KMS-11 (cell line): ENCODE measurements at regions not wholly inside any gene's neighbourhood (a gene's known extent, or its start where the extent isn't known, plus 50 kb on each side); places are given as distances from the start of the nearest gene placed in this dataset.

Source experiments
- H2AFZ ChIP-seq: fragments of 200-600 bp; sonication (generic); 2 replicates; pipeline ENCODE4 v1.6.1; 2016; ENCODE audit warnings: antibody characterized with exemption, mixed run types, low read depth
- H3K27ac ChIP-seq: fragments of 200-600 bp; sonication (generic); 2 replicates; pipeline ENCODE4 v1.6.1; 2016; ENCODE audit warnings: mild to moderate bottlenecking, mixed run types
- H3K27me3 ChIP-seq: fragments of 200-600 bp; sonication (generic); 2 replicates; pipeline ENCODE4 v1.6.1; 2017; ENCODE audit warnings: mild to moderate bottlenecking, low read depth, mixed run types, moderate library complexity; ENCODE audit not compliant: insufficient read depth
- H3K36me3 ChIP-seq: fragments of 200-600 bp; sonication (generic); 2 replicates; pipeline ENCODE4 v1.6.1; 2017; ENCODE audit warnings: mild to moderate bottlenecking, mixed run types; ENCODE audit not compliant: insufficient read depth
- H3K4me1 ChIP-seq: fragments of 200-600 bp; sonication (generic); 2 replicates; pipeline ENCODE4 v1.6.1; 2016; ENCODE audit warnings: mild to moderate bottlenecking, low read depth, mixed run types; ENCODE audit not compliant: poor library complexity, severe bottlenecking
- H3K4me2 ChIP-seq: fragments of 200-600 bp; sonication (generic); 2 replicates; pipeline ENCODE4 v1.7.0; 2016; ENCODE audit warnings: mild to moderate bottlenecking, mixed run types
- H3K4me3 ChIP-seq: fragments of 200-600 bp; sonication (generic); IDR thresholded peaks from 2 replicates; pipeline ENCODE4 v1.6.1; 2017; ENCODE audit warnings: low read depth, low read length, mixed read lengths; ENCODE audit not compliant: insufficient read depth
- H3K79me2 ChIP-seq: fragments of 200-600 bp; sonication (generic); 2 replicates; pipeline ENCODE4 v1.6.1; 2016; ENCODE audit warnings: low read depth, mixed run types; ENCODE audit not compliant: insufficient read depth
- H3K9ac ChIP-seq: fragments of 200-600 bp; sonication (generic); 2 replicates; pipeline ENCODE4 v1.6.1; 2016; ENCODE audit warnings: mild to moderate bottlenecking, mixed run types
- H4K20me1 ChIP-seq: fragments of 200-600 bp; sonication (generic); 2 replicates; pipeline ENCODE4 v1.6.1; 2016; ENCODE audit warnings: mild to moderate bottlenecking, mixed run types; ENCODE audit not compliant: insufficient read depth
- CTCF ChIP-seq: fragments of 200-600 bp; sonication (generic); conservative IDR thresholded peaks from 2 replicates; pipeline ENCODE4 v1.6.1; 2017; ENCODE audit warnings: low read depth, mild to moderate bottlenecking, antibody characterized with exemption, low read length, moderate library complexity, mixed read lengths

- no peak overlapping the region for H3K4me3 ChIP-seq
- no peaks in the 10 kb centered on the region for H3K79me2 ChIP-seq
- no peak overlapping the region for H3K9ac ChIP-seq
- H2AFZ ChIP-seq: no peak overlapping the region
- no peaks in the 10 kb centered on the region for H3K4me1 ChIP-seq
- no peak for TF ChIP-seq CTCF
- H3K27me3 ChIP-seq: no peaks in the 10 kb centered on the region
- no peak overlapping the region for H3K27ac ChIP-seq
- no peak overlapping the region for H3K4me2 ChIP-seq
- no peaks in the 10 kb centered on the region for H3K36me3 ChIP-seq
- H4K20me1 ChIP-seq: no peaks in the 10 kb centered on the region
These were observed 746.6 kb downstream of the CBLN2 start for GRCh38 chr18:71797554-71797953.

- Histone ChIP-seq H3K4me3 (no peak overlapping the region), H3K36me3 (no peaks in the 10 kb centered on the region), H3K27me3 (no peaks in the 10 kb centered on the region), H3K4me2 (no peak overlapping the region), H3K27ac (no peak overlapping the region), H3K9ac (no peak overlapping the region), H3K4me1 (no peaks in the 10 kb centered on the region), H4K20me1 (no peaks in the 10 kb centered on the region), H2AFZ (no peak overlapping the region), H3K79me2 (no peaks in the 10 kb centered on the region)
- peak; percentile 69 for TF ChIP-seq CTCF
These were observed 759.4 kb downstream of the CBLN2 start for GRCh38 chr18:71784777-71785176.

- Histone ChIP-seq H3K36me3 (no peaks in the 10 kb centered on the region), H4K20me1 (no peaks in the 10 kb centered on the region; the same call in 1 of the 2 replicates), H3K27me3 (no peaks in the 10 kb centered on the region), H3K27ac (no peak overlapping the region), H3K4me2 (no peak overlapping the region), H3K4me1 (no peaks in the 10 kb centered on the region), H2AFZ (no peak overlapping the region), H3K4me3 (no peak overlapping the region), H3K9ac (no peak overlapping the region), H3K79me2 (no peaks in the 10 kb centered on the region)
- no peak for TF ChIP-seq CTCF
These were observed 783.6 kb downstream of the CBLN2 start for GRCh38 chr18:71760541-71760940.

- Histone ChIP-seq H3K4me3 (no peak overlapping the region), H3K27me3 (no peaks in the 10 kb centered on the region), H4K20me1 (no peaks in the 10 kb centered on the region), H2AFZ (no peak overlapping the region), H3K9ac (no peak overlapping the region), H3K4me1 (no peaks in the 10 kb centered on the region), H3K4me2 (no peak overlapping the region), H3K79me2 (no peaks in the 10 kb centered on the region), H3K36me3 (no peaks in the 10 kb centered on the region), H3K27ac (no peak overlapping the region)
- TF ChIP-seq CTCF: no peak
These were observed 789.9 kb downstream of the CBLN2 start for GRCh38 chr18:71754246-71754645.
